Thyroid gland (tissue), 4 donors: ENCODE measurements at regions not wholly inside any gene's neighbourhood (a gene's known extent, or its start where the extent isn't known, plus 50 kb on each side); places are given as distances from the start of the nearest gene placed in this dataset.

ENCODE experiments used
- POLR2A ChIP-seq, 2 donors: fragments of 450-650 bp; IDR thresholded peaks; one replicate each; pipeline ENCODE4 v1.6.1; 2017; ENCODE audit warnings: antibody characterized with exemption in 2 of 2, mild to moderate bottlenecking in 2 of 2, moderate library complexity in 1 of 2
- TF ChIP-seq, protein P1 (sequence below), 6 experiments: fragments of 200-600 bp in 3 of 6; fragments of 450-650 bp in 3 of 6; sonication (generic) in 3 of 6; IDR thresholded peaks; one replicate each; pipeline ENCODE4 v1.5.1; 2016 to 2019; ENCODE audit warnings: antibody characterized with exemption in 6 of 6, mild to moderate bottlenecking in 2 of 6, inconsistent platforms in 1 of 6, moderate library complexity in 1 of 6

DNA sequence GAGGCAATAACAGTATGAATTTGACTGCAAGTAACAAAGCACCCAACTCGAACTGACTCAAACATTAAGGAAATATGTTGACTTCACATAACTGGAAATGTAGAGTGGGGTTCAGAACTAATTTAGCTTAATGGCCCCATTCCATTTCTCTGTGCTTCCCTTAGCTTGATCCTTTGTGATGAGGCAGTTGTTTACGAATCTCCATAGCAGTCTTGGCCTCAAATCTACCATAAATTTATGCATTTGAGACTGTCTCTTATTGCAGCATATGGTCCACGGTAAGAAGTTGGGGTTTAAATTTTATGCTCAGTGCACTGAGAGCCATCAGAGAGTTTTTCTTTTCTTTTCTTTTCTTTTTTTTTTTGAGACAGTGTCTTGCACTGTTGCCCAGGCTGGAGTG is 148.7 kb upstream of the POU1F1 start:
- TF ChIP-seq POLR2A (IDR thresholded peaks at IDR 0.05), result no peak
- TF ChIP-seq, protein P1, sequence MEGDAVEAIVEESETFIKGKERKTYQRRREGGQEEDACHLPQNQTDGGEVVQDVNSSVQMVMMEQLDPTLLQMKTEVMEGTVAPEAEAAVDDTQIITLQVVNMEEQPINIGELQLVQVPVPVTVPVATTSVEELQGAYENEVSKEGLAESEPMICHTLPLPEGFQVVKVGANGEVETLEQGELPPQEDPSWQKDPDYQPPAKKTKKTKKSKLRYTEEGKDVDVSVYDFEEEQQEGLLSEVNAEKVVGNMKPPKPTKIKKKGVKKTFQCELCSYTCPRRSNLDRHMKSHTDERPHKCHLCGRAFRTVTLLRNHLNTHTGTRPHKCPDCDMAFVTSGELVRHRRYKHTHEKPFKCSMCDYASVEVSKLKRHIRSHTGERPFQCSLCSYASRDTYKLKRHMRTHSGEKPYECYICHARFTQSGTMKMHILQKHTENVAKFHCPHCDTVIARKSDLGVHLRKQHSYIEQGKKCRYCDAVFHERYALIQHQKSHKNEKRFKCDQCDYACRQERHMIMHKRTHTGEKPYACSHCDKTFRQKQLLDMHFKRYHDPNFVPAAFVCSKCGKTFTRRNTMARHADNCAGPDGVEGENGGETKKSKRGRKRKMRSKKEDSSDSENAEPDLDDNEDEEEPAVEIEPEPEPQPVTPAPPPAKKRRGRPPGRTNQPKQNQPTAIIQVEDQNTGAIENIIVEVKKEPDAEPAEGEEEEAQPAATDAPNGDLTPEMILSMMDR (IDR thresholded peaks at IDR 0.05), result no peak
